ENCODE measurements at regions not wholly inside any gene's neighbourhood (a gene's known extent, or its start where the extent isn't known, plus 50 kb on each side); places are given as distances from the start of the nearest gene placed in this dataset.
"Not testable (repeated sequence)": the region's sequence is repeated elsewhere in the genome, so short reads cannot be mapped to it uniquely, and the experiment has no call there.

DNA sequence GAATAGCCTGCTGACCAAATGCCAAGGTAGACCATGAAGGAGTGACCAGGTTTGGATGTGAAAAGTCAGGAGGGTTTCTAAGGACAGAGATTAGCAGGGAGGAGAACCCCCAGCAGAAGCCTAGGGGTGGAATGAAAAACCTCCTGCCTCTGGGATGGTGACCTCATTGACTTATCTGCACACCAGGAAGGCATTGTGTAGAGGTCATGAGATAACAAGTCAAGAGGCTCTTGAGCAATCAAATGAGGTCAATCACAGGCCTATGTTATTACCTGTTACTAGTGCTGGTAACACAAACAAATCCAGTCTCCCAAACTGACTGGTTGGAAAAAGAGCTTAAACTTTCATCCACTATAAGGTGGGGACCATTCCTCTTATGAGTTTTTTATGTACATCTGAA lies 225.0 kb upstream of the CDY1 start:
- intact Hi-C loops (cut with DNase I); H3K4me3 ChIP-seq; H3K27me3 ChIP-seq; H3K9me3 ChIP-seq; H3K36me3 ChIP-seq; H3K27ac ChIP-seq; H3K4me1 ChIP-seq; DNase-seq: not testable (repeated sequence)
- ATAC-seq: peak in 1 of 4 donors; percentile 45

DNA sequence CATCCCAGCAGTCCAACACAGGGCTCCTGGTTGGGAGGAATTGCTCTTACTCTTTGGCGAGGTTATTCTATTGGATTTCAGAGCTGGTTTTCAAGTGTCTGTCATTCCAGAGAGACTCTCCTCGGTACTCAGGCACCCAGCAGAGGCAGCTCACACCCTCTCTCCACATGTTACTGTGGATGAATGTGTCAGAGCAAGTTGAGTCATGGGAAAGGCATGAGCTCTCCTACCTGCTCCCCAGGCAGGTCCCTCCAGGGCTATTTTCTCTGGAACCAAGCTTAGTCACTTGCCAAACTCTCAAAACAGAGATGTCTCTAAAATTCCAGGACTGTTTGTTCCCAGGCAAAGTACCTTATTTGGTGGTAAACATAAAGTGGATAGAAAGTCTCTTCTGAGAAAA lies 222.8 kb upstream of the CDY1 start:
- DNase-seq; H3K4me1 ChIP-seq; H3K27ac ChIP-seq; H3K4me3 ChIP-seq; intact Hi-C loops (cut with DNase I); H3K36me3 ChIP-seq; H3K9me3 ChIP-seq; H3K27me3 ChIP-seq: not testable (repeated sequence)
- no CpG with 5 or more reads among the region's 2 CpGs for WGBS (ENCODE audit: insufficient coverage, low coverage, low lambda C conversion rate, missing lambda C conversion rate)
- ATAC-seq: peak in 1 of 4 donors; percentile 77

DNA sequence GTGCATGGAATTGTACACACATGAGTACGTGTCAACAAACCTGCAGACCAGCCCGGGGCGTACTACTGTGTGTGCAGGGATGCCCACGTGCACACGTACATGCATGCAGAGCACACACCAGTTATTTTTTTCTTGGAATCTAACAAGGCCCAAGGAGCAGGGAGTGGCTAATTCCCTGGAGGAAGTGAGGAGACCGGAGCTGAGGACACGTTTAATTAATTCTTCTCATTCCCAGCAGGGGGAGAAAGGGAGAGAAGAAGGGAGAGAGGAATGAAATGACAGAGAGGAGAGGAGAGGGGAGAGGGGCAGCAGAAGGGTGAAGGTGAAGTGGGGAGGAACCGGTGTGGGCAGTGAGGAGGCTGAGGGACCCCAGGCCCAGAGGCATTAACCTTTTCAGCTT lies 213.6 kb upstream of the CDY1 start:
- H3K4me1 ChIP-seq; DNase-seq; H3K27me3 ChIP-seq; H3K9me3 ChIP-seq; H3K27ac ChIP-seq; intact Hi-C loops (cut with DNase I); H3K4me3 ChIP-seq; ATAC-seq; H3K36me3 ChIP-seq: not testable (repeated sequence)
- no CpG with 5 or more reads among the region's 8 CpGs for WGBS (ENCODE audit: insufficient coverage, low coverage, low lambda C conversion rate, missing lambda C conversion rate)
